ENCODE measurements at regions not wholly inside any gene's neighbourhood (a gene's known extent, or its start where the extent isn't known, plus 50 kb on each side); places are given as distances from the start of the nearest gene placed in this dataset.

DNA sequence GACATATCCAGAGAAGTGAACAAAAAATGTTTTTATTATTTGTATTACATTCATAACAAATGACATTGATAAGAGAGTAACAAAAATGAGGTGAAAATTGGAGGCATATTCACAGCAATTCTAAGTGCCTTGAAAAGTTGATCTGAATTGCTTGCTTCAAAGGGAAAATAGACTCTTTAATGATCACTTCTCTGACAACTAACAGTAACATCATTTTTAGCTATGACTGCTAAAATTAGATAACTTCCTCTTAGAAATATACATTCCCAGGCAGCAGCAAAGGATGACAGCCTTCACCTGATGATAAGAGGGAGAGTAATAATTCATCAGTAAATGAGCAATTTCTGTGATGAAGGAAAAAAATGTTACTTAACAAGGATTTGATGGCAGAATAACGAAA is 472.5 kb downstream of the PCDH10 start:
- in situ Hi-C loops (cut with MboI; ENCODE audit: low sequenced_read_pairs) = no loop called here

DNA sequence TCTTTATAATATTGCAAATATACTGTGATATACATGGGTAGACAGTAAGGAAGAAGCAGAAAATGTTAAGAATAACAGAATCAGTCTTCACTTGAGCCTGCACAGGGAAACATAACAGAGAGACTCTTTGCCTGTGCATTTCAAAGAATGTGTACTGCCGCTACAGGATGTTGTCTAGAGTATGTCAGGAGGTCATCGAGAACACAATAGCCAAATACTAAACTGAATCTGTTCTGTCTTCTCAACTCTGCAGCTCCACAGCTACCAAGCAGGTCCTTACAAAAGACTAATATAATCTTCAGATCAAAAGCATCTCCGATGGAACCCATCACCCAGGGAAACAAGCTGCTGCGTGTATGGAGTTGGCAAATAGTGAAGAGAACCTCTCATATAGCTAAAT is 471.5 kb downstream of the PCDH10 start:
- in situ Hi-C loops (cut with MboI; ENCODE audit: low sequenced_read_pairs) = no loop called here
- Histone ChIP-seq H3K36me3 (replicated peaks) (no peaks in the 10 kb centered on the region), H3K27me3 (ENCODE audit: low read depth) (no peaks in the 10 kb centered on the region), H3K4me1 (no peaks in the 10 kb centered on the region), H3K4me3 (no peak overlapping the region), H3K9me3 (no peaks in the 10 kb centered on the region)
- DNase-seq (ENCODE audit: low spot score in 2 of 2) = no peak

More for the DNA sequence above, 472.5 kb downstream of the PCDH10 start:
- Histone ChIP-seq H3K27me3 (ENCODE audit: low read depth) (no peaks in the 10 kb centered on the region), H3K9me3 (no peaks in the 10 kb centered on the region), H3K36me3 (replicated peaks) (no peaks in the 10 kb centered on the region), H3K4me1 (no peaks in the 10 kb centered on the region), H3K4me3 (no peak overlapping the region)
- DNase-seq (ENCODE audit: low spot score in 2 of 2) = no peak

DNA sequence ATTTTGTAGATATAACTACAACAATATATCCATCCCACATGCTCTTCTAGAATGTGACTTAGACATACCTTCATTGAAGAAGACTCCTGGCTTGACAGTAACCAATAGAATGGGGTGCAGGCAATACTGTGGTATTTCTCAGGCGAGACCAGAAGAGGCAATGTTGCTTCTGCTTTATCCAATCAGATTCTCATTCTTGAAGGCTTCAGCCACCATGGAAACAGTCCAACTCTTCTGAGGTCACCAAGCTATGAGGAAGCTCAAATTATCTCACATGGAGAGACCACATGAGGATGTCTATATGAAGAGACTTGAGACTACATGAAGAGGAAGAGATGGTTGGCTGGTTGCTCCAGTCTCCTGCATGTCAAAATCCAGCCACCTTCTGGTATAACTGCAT is 469.9 kb downstream of the PCDH10 start:
- Histone ChIP-seq H3K27me3 (ENCODE audit: low read depth) (no peaks in the 10 kb centered on the region), H3K4me3 (no peak overlapping the region), H3K4me1 (no peaks in the 10 kb centered on the region), H3K36me3 (replicated peaks) (no peaks in the 10 kb centered on the region), H3K9me3 (no peaks in the 10 kb centered on the region)
- in situ Hi-C loops (cut with MboI; ENCODE audit: low sequenced_read_pairs) = no loop called here
- DNase-seq (ENCODE audit: low spot score in 2 of 2) = no peak

DNA sequence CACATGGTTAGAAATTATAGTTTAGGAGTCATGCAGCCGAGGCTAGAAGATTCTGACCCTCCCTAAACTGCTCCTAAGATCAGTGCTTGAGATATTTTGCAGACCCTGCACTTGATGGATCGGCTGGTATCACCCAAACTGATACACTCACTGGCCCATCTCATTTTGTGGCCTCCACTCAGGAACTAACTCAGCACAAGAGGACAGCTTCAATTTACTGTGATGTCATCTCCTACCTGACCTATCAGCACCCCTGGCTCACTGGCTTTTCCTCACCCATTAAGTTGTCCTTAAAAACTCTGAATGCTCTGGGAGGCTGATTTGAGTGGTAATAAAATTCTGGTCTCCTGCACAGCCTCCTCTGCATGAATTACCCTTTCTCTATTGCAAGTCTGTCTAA is 450.9 kb downstream of the PCDH10 start:
- H3K4me3 ChIP-seq = no peak overlapping the region
- no peaks in the 10 kb centered on the region for H3K27me3 ChIP-seq (ENCODE audit: low read depth)
- no peak for DNase-seq (ENCODE audit: low spot score in 2 of 2)

DNA sequence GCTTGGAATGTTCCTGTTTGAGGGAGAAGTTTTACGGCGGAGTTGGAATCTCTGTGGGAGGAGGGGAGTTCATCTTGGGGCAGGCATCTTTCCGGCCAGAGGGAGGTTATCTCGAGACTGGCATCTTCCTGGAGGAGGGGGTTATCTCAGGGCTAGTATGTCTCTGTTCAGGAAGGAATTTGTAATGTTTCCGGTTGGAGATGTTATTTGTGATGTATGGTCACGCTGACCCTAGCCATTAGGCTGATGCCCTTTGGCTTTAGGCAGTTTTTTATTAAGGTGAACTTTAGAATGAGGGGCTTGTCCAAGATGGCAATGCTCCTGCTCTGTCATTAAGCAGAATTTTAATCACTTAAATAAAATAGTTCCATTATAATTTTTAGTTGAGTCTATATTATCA is 449.7 kb downstream of the PCDH10 start:
- in situ Hi-C loops (cut with MboI; ENCODE audit: low sequenced_read_pairs) = no loop called here
- no peak for DNase-seq (ENCODE audit: low spot score in 2 of 2)
- Histone ChIP-seq H3K36me3 (replicated peaks) (no peaks in the 10 kb centered on the region), H3K4me3 (no peak overlapping the region), H3K4me1 (peaks cover 11% of the 10 kb centered on the region), H3K27me3 (ENCODE audit: low read depth) (no peaks in the 10 kb centered on the region), H3K9me3 (no peaks in the 10 kb centered on the region)

More for the DNA sequence above, 450.9 kb downstream of the PCDH10 start:
- in situ Hi-C loops (cut with MboI; ENCODE audit: low sequenced_read_pairs) = no loop called here
- Histone ChIP-seq H3K36me3 (replicated peaks) (no peaks in the 10 kb centered on the region), H3K4me1 (no peaks in the 10 kb centered on the region; the same call in 1 of the 2 replicates), H3K9me3 (no peaks in the 10 kb centered on the region)

DNA sequence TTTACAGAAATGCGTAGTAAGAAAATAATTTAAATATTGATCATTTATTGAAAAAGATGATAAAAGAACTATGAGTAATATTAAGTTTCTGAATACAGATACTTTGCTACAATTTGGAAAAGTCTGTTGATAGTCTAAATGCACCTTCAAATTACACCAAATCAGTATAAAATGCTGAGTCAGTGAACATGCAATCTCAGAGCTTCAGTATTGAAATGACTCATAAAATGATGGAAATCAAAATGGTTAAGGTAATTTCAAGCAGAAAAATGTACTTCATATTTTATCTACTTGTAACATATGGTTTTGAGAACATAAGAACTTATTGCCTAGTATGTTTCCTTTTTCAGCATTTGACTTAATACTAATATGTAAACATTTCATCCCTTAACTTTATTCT is 448.2 kb downstream of the PCDH10 start:
- no peaks in the 10 kb centered on the region for H3K9me3 ChIP-seq
- no peak for DNase-seq (ENCODE audit: low spot score in 2 of 2)
- in situ Hi-C loops (cut with MboI; ENCODE audit: low sequenced_read_pairs) = no loop called here
- H3K27me3 ChIP-seq (ENCODE audit: low read depth) = no peaks in the 10 kb centered on the region
- H3K4me1 ChIP-seq = peaks cover 18% of the 10 kb centered on the region
- no peak overlapping the region for H3K4me3 ChIP-seq
- H3K36me3 ChIP-seq (replicated peaks) = no peaks in the 10 kb centered on the region

DNA sequence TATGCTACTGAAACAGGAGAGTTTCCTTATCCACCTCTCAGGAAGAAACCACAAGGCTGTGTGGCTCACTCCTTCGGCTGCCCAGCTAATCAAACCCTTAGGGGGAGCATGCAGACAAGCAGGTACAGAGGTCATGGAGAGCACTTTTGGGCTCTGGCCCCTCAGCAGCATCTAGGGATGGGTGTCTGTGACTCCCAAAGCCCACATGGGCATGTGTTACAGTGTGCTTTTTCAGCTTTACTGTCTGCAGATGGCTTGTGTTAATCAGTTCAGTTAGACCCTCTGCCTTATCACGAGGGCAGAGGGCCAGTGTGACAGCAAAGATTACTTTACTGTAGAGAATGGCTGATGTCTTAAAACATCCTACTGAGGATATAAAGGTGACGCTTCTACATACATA is 447.4 kb downstream of the PCDH10 start:
- no peaks in the 10 kb centered on the region for H3K27me3 ChIP-seq (ENCODE audit: low read depth)
- in situ Hi-C loops (cut with MboI; ENCODE audit: low sequenced_read_pairs) = no loop called here

DNA sequence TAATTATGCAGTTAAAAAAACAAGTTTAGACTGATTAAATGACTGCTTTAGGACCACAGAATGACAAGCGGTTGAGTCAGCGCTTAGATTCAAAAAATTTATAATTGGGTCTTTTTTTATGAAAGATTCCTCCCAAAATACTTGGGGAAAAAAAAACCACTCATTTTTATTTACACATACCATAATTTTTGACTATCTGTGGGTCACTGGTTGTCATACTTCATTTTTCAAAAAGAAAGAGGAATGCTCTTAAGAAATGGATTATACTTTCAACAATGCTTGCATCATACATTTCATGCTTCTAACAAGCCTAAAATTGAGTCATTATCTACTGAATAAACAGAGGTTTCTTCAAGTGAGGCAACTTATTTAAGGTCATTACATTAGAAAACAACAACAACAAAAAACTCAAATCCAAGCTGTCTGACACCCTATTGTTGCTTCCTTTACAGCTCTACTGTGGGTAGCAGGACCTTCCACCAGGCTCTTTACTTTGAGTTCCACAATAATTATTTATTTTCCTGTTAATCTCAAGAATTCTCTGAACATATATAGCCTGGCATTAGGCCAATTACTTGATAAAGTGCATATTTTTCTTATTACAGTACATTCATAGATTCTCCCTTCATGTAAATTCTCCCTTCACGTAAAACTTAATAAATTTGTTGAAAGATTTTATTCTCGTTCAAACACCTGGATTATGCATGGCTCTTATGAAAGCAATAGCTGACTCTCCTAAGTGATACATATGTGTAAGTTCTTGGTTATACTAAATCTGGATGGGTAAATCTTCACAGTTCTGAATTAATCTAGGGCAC is 445.5 kb downstream of the PCDH10 start:
- Histone ChIP-seq H3K4me1 (peaks cover 18% of the 10 kb centered on the region), H3K36me3 (replicated peaks) (no peaks in the 10 kb centered on the region), H3K9me3 (no peaks in the 10 kb centered on the region), H3K4me3 (no peak overlapping the region), H3K27me3 (ENCODE audit: low read depth) (no peaks in the 10 kb centered on the region)
- in situ Hi-C loops (cut with MboI; ENCODE audit: low sequenced_read_pairs) = no loop called here
- peak in 1 of 2 experiments; percentile 61 for DNase-seq (ENCODE audit: low spot score in 2 of 2)

More for the DNA sequence above, 447.4 kb downstream of the PCDH10 start:
- Histone ChIP-seq H3K36me3 (replicated peaks) (no peaks in the 10 kb centered on the region), H3K4me3 (no peak overlapping the region), H3K4me1 (peaks cover 18% of the 10 kb centered on the region), H3K9me3 (no peaks in the 10 kb centered on the region)
- DNase-seq (ENCODE audit: low spot score in 2 of 2) = no peak

DNA sequence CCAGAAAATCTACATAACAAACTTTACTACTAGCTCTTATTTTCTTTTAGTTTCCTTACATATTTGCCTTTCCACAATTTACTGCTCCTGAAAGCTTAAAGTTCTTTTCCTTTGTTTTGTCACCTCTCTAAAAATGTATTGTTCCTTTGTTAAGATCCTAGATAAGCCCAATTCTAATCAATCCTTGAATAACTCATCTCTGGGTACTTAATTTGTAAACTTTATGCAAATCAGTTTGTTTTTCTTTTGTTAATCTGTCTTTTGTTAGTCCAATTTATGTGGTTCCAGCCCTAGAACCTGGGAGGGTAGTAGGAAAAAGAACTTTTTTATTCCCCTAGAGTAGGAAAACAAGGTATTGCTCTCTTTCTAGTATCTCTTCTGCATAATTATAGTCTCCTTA is 444.7 kb downstream of the PCDH10 start:
- peaks cover 18% of the 10 kb centered on the region for H3K4me1 ChIP-seq
- DNase-seq (ENCODE audit: low spot score in 2 of 2) = peak in 1 of 2 experiments; percentile 92
- in situ Hi-C loops (cut with MboI; ENCODE audit: low sequenced_read_pairs) = no loop called here
- H3K27me3 ChIP-seq (ENCODE audit: low read depth) = no peaks in the 10 kb centered on the region
- H3K9me3 ChIP-seq = no peaks in the 10 kb centered on the region
- H3K4me3 ChIP-seq = no peak overlapping the region
- H3K36me3 ChIP-seq (replicated peaks) = no peaks in the 10 kb centered on the region

DNA sequence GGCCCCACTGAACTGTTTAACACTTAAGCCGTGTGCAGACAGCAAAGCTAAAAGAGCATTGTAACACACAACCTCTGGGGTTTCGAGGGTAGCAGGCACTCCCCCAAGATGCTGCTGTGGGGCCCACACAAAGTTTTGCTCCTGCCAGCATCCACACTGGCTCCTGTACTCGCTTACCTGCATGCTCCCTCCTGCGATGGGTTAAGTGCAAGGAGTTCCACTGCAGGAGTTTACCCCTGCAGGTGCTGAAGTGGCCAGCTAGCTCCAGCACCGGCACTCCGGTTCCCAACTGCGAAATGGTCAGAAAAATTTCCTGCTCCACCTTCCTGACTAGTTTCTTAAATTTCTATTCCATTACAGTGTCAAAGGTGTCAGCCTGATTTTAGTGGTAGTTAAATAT is 443.5 kb downstream of the PCDH10 start:
- no peaks in the 10 kb centered on the region for H3K9me3 ChIP-seq
- DNase-seq (ENCODE audit: low spot score in 2 of 2) = no peak
- in situ Hi-C loops (cut with MboI; ENCODE audit: low sequenced_read_pairs) = no loop called here
- no peak overlapping the region for H3K4me3 ChIP-seq
- H3K4me1 ChIP-seq = peaks cover 18% of the 10 kb centered on the region
- H3K27me3 ChIP-seq (ENCODE audit: low read depth) = no peaks in the 10 kb centered on the region
- no peaks in the 10 kb centered on the region for H3K36me3 ChIP-seq (replicated peaks)

DNA sequence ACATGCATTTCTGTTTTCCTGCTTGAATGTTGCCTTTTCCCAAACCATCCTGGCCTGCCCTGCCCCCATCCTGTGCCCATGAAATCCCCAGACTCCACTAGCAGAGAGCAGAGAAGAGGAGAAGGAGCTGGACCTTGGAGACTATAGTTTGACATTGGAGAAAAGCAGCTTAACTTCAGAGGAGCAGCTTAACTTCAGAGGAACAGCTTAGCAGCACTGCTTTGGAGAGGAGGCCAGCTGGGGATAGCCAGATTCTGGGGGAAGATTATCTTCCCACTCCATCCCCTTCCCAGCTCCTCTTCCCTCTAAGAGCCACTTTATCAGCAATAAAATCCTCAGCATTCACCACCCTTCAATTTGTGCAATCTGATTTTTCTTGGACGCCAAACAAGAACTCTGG is 443.0 kb downstream of the PCDH10 start:
- Histone ChIP-seq H3K36me3 (replicated peaks) (no peaks in the 10 kb centered on the region), H3K4me3 (no peak overlapping the region), H3K4me1 (peaks cover 18% of the 10 kb centered on the region), H3K9me3 (no peaks in the 10 kb centered on the region), H3K27me3 (ENCODE audit: low read depth) (no peaks in the 10 kb centered on the region)
- in situ Hi-C loops (cut with MboI; ENCODE audit: low sequenced_read_pairs) = no loop called here
- DNase-seq (ENCODE audit: low spot score in 2 of 2) = no peak

DNA sequence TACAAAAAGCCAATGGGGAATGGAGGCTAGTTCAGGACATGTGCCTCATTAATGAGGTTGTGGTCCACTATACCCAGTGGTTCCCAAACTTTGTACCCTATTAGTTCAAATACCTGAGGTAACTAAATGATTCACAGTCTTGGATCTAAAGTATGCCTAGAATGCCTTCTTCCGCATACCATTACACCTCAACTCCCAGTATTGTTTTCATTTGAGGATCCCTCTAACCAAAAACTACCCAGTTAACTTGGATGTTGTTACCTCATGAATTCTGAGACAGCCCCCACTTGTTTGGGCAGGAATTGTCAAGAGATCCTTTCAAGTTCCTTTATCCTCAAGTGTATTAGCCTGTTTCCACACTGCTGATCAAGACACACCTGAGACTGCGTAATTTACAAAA is 439.2 kb downstream of the PCDH10 start:
- Histone ChIP-seq H3K36me3 (replicated peaks) (no peaks in the 10 kb centered on the region), H3K9me3 (no peaks in the 10 kb centered on the region), H3K4me1 (peaks cover 4% of the 10 kb centered on the region), H3K27me3 (ENCODE audit: low read depth) (no peaks in the 10 kb centered on the region), H3K4me3 (no peak overlapping the region)
- no peak for DNase-seq (ENCODE audit: low spot score in 2 of 2)
- in situ Hi-C loops (cut with MboI; ENCODE audit: low sequenced_read_pairs) = no loop called here

DNA sequence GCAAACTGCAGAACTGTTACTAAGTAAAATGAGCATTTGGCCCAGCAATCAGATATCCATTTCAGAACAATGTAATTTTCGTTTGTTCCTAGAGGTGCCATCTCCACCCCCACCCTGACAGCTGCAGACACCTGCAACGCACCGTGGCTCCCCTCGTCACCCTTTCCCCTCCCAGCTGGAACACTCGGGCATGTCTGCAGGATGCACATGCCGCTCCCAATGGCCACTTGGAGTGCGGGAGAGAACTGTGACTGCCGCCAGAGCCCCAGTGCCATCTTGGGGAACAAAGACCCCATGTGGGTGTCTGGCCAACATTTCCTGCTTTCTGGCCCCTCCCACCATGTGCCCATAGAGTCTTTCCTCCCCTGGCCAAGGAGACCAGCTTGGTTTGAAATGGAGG is 436.2 kb downstream of the PCDH10 start:
- in situ Hi-C loops (cut with MboI; ENCODE audit: low sequenced_read_pairs) = no loop called here
- no peak for DNase-seq (ENCODE audit: low spot score in 2 of 2)
- H3K4me1 ChIP-seq = no peaks in the 10 kb centered on the region
- H3K4me3 ChIP-seq = no peak overlapping the region
- H3K9me3 ChIP-seq = no peaks in the 10 kb centered on the region
- H3K27me3 ChIP-seq (ENCODE audit: low read depth) = no peaks in the 10 kb centered on the region
- no peaks in the 10 kb centered on the region for H3K36me3 ChIP-seq (replicated peaks)

DNA sequence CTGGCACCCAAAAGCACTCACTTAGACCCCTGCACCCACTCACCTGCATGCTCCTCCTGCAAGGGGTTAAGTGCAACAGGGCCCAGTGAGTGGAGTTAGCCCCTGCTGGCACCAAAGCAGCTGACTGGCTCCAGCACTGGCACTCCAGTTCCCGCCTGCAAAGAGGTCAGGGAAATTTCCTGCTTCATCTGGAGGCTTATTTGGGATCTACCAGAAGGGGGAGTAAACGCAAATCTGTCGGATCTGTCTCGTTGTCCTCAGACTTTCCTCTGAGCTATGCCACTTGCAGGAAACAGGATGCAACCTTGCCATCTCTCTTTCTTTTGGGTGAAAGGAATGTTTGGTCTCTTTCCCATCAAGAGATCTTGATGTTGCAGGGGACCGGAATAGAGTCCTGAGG is 435.6 kb downstream of the PCDH10 start:
- no peaks in the 10 kb centered on the region for H3K4me1 ChIP-seq
- H3K27me3 ChIP-seq (ENCODE audit: low read depth) = no peaks in the 10 kb centered on the region
- H3K36me3 ChIP-seq (replicated peaks) = no peaks in the 10 kb centered on the region
- in situ Hi-C loops (cut with MboI; ENCODE audit: low sequenced_read_pairs) = no loop called here
- no peak for DNase-seq (ENCODE audit: low spot score in 2 of 2)
- H3K9me3 ChIP-seq = no peaks in the 10 kb centered on the region
- no peak overlapping the region for H3K4me3 ChIP-seq
